Loucy (cell line): ENCODE measurements at regions not wholly inside any gene's neighbourhood (a gene's known extent, or its start where the extent isn't known, plus 50 kb on each side); places are given as distances from the start of the nearest gene placed in this dataset.

ENCODE experiments used
- H2AFZ ChIP-seq: fragments of 200-600 bp; sonication (generic); 2 replicates; pipeline ENCODE4 v1.6.0; 2016; ENCODE audit warnings: antibody characterized with exemption, mild to moderate bottlenecking, low read length, moderate library complexity
- H3F3A ChIP-seq: fragments of 200-600 bp; 2 replicates; pipeline ENCODE4 v1.6.0; 2016; ENCODE audit warnings: antibody characterized with exemption, low read depth, mild to moderate bottlenecking
- H3K27me3 ChIP-seq: fragments of 200-600 bp; sonication (generic); 2 replicates; pipeline ENCODE4 v1.6.1; 2014; ENCODE audit warnings: low read length, mild to moderate bottlenecking; ENCODE audit not compliant: insufficient read depth, poor library complexity, severe bottlenecking
- H3K36me3 ChIP-seq: fragments of 200-600 bp; sonication (generic); 2 replicates; pipeline ENCODE4 v1.6.1; 2016; ENCODE audit warnings: low read length; ENCODE audit not compliant: insufficient read depth
- H3K4me1 ChIP-seq: fragments of 200-600 bp; sonication (generic); 2 replicates; pipeline ENCODE4 v1.5.1; 2014; ENCODE audit warnings: low read length, mild to moderate bottlenecking; ENCODE audit not compliant: insufficient read depth, poor library complexity, severe bottlenecking
- H3K4me2 ChIP-seq: fragments of 200-600 bp; sonication (generic); 2 replicates; pipeline ENCODE4 v1.6.0; 2014; ENCODE audit warnings: antibody characterized with exemption, low read length, low read depth, mild to moderate bottlenecking; ENCODE audit not compliant: poor library complexity, severe bottlenecking
- H3K4me3 ChIP-seq: fragments of 200-600 bp; sonication (generic); 2 replicates; pipeline ENCODE4 v1.5.1; 2014; ENCODE audit warnings: low read length, mild to moderate bottlenecking, mixed read lengths; ENCODE audit not compliant: poor library complexity, severe bottlenecking
- H3K79me2 ChIP-seq: fragments of 200-600 bp; sonication (generic); 2 replicates; pipeline ENCODE4 v1.6.1; 2014; ENCODE audit warnings: low read length; ENCODE audit not compliant: insufficient read depth
- H3K9ac ChIP-seq: fragments of 200-600 bp; sonication (generic); 2 replicates; pipeline ENCODE4 v1.6.0; 2014; ENCODE audit warnings: mild to moderate bottlenecking, low read depth, low read length, moderate library complexity; ENCODE audit not compliant: poor library complexity, severe bottlenecking
- H3K9me2 ChIP-seq: fragments of 200-600 bp; sonication (generic); replicated peaks from 2 replicates; pipeline ENCODE4 v1.6.1; 2016; ENCODE audit warnings: low read depth, low read length, mixed read lengths
- H3K9me3 ChIP-seq: fragments of 200-600 bp; sonication (generic); 2 replicates; pipeline ENCODE4 v1.6.1; 2014; ENCODE audit warnings: mild to moderate bottlenecking, antibody characterized with exemption, low read length, low read depth; ENCODE audit not compliant: insufficient read depth
- H4K20me1 ChIP-seq: fragments of 200-600 bp; sonication (generic); 2 replicates; pipeline ENCODE4 v1.6.0; 2014; ENCODE audit warnings: antibody characterized with exemption, low read length, mild to moderate bottlenecking; ENCODE audit not compliant: insufficient read depth, poor library complexity, severe bottlenecking
- CTCF ChIP-seq: fragments of 200-600 bp; sonication (generic); conservative IDR thresholded peaks from 2 replicates; pipeline ENCODE4 v1.5.1; 2014; ENCODE audit warnings: mild to moderate bottlenecking, antibody characterized with exemption, low read length
- EZH2phosphoT487 ChIP-seq: fragments of 200-600 bp; IDR thresholded peaks from 2 replicates; pipeline ENCODE4 v1.6.1; 2018; ENCODE audit warnings: antibody characterized with exemption, mild to moderate bottlenecking, moderate library complexity, borderline replicate concordance

GRCh38 chr9:18167733-18168132 is 306.2 kb upstream of the ADAMTSL1 start:
- H3K9me3 ChIP-seq, result no peaks in the 10 kb centered on the region
- no peaks in the 10 kb centered on the region for H3F3A ChIP-seq
- no peaks in the 10 kb centered on the region for H3K27me3 ChIP-seq
- no peaks in the 10 kb centered on the region for H3K9me2 ChIP-seq
- H2AFZ ChIP-seq, result no peak overlapping the region
- no peak overlapping the region for H3K9ac ChIP-seq
- no peak overlapping the region for H3K4me2 ChIP-seq
- TF ChIP-seq CTCF (no peak), EZH2phosphoT487 (no peak)
- H3K4me1 ChIP-seq, result no peaks in the 10 kb centered on the region
- H3K36me3 ChIP-seq, result no peaks in the 10 kb centered on the region
- no peaks in the 10 kb centered on the region for H4K20me1 ChIP-seq
- no peaks in the 10 kb centered on the region for H3K79me2 ChIP-seq
- H3K4me3 ChIP-seq, result no peak overlapping the region

DNA sequence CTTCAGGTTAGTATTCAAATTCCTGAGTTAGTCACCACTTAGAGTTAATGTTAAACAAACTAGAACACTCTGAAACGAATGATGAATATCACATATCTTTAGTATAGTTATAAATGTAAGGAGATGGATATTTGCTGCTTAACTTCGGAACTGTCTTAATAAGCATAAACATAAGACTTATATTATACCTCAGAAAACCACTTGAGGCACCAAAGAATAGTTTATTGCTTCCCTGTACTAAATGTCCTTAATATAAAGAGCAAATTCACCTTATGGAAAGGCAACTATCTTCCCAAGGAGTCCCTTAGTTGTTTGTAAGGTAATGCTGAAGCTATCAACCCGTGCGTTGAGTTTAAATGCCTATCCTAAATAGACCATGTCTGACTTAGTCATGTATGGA is 300.0 kb upstream of the ADAMTSL1 start:
- Histone ChIP-seq H3F3A (no peaks in the 10 kb centered on the region), H2AFZ (no peak overlapping the region), H3K4me1 (no peaks in the 10 kb centered on the region), H4K20me1 (no peaks in the 10 kb centered on the region), H3K4me2 (no peak overlapping the region), H3K36me3 (no peaks in the 10 kb centered on the region), H3K79me2 (no peaks in the 10 kb centered on the region), H3K9ac (no peak overlapping the region), H3K9me2 (0 out of 2 replicates have a peak, but pooled peaks cover 3% of the 10 kb centered on the region), H3K27me3 (no peaks in the 10 kb centered on the region), H3K4me3 (no peak overlapping the region), H3K9me3 (no peaks in the 10 kb centered on the region)
- TF ChIP-seq CTCF (no peak), EZH2phosphoT487 (no peak)

- no peaks in the 10 kb centered on the region for H3K36me3 ChIP-seq
- H3K27me3 ChIP-seq, result no peaks in the 10 kb centered on the region
- TF ChIP-seq EZH2phosphoT487 (no peak), CTCF (no peak)
- H3K4me3 ChIP-seq, result no peak overlapping the region
- no peaks in the 10 kb centered on the region for H3K9me3 ChIP-seq
- no peaks in the 10 kb centered on the region for H4K20me1 ChIP-seq
- H3K79me2 ChIP-seq, result no peaks in the 10 kb centered on the region
- H3K4me2 ChIP-seq, result no peak overlapping the region
- H3F3A ChIP-seq, result no peaks in the 10 kb centered on the region
- H3K9ac ChIP-seq, result no peak overlapping the region
- H2AFZ ChIP-seq, result no peak overlapping the region
- H3K4me1 ChIP-seq, result no peaks in the 10 kb centered on the region
- no peaks in the 10 kb centered on the region for H3K9me2 ChIP-seq
These were observed 291.3 kb upstream of the ADAMTSL1 start for GRCh38 chr9:18182636-18183035.
